ENCODE measurements at regions not wholly inside any gene's neighbourhood (a gene's known extent, or its start where the extent isn't known, plus 50 kb on each side); places are given as distances from the start of the nearest gene placed in this dataset.

GRCh38 chr7:25841575-25841974 lies 310.4 kb upstream of the NFE2L3 start:
- Histone ChIP-seq H3K4me3 (ENCODE audit: low read length) (no peak overlapping the region), H3K4me2 (ENCODE audit: low read length) (no peak overlapping the region), H4K20me1 (ENCODE audit: insufficient read depth, low read length) (no peaks in the 10 kb centered on the region), H3K27ac (ENCODE audit: low read length) (no peak overlapping the region), H3K36me3 (replicated peaks; ENCODE audit: low read depth, low read length) (no peaks in the 10 kb centered on the region), H2AFZ (ENCODE audit: low read depth, low read length) (no peak overlapping the region), H3K27me3 (ENCODE audit: low read depth, low read length) (no peaks in the 10 kb centered on the region), H3K4me1 (ENCODE audit: low read length) (no peaks in the 10 kb centered on the region), H3K9ac (ENCODE audit: low read length) (no peak overlapping the region), H3K9me3 (ENCODE audit: insufficient read depth, low read length) (no peaks in the 10 kb centered on the region), H3K79me2 (ENCODE audit: low read length) (no peaks in the 10 kb centered on the region)
- TF ChIP-seq CTCF (IDR thresholded peaks at IDR 0.05; ENCODE audit: low read depth, low read length) (no peak), EZH2phosphoT487 (IDR thresholded peaks at IDR 0.05; ENCODE audit: low read depth) (no peak)

GRCh38 chr7:25842201-25842733 lies 309.7 kb upstream of the NFE2L3 start:
- H3K4me1 ChIP-seq (ENCODE audit: low read length), result no peaks in the 10 kb centered on the region
- TF ChIP-seq CTCF (IDR thresholded peaks at IDR 0.05; ENCODE audit: low read depth, low read length) (no peak), EZH2phosphoT487 (IDR thresholded peaks at IDR 0.05; ENCODE audit: low read depth) (no peak)
- H3K79me2 ChIP-seq (ENCODE audit: low read length), result no peaks in the 10 kb centered on the region
- no peak overlapping the region for H3K4me3 ChIP-seq (ENCODE audit: low read length)
- H3K27ac ChIP-seq (ENCODE audit: low read length), result no peak overlapping the region
- no peak overlapping the region for H3K9ac ChIP-seq (ENCODE audit: low read length)
- no peak overlapping the region for H3K4me2 ChIP-seq (ENCODE audit: low read length)
- H2AFZ ChIP-seq (ENCODE audit: low read depth, low read length), result no peak overlapping the region
- H3K27me3 ChIP-seq (ENCODE audit: low read depth, low read length), result no peaks in the 10 kb centered on the region
- no peaks in the 10 kb centered on the region for H3K36me3 ChIP-seq (replicated peaks; ENCODE audit: low read depth, low read length)
- H3K9me3 ChIP-seq (ENCODE audit: insufficient read depth, low read length), result no peaks in the 10 kb centered on the region
- no peaks in the 10 kb centered on the region for H4K20me1 ChIP-seq (ENCODE audit: insufficient read depth, low read length)

GRCh38 chr7:25843467-25843866 lies 308.5 kb upstream of the NFE2L3 start:
- TF ChIP-seq CTCF (IDR thresholded peaks at IDR 0.05; ENCODE audit: low read depth, low read length) (no peak), EZH2phosphoT487 (IDR thresholded peaks at IDR 0.05; ENCODE audit: low read depth) (no peak)
- Histone ChIP-seq H3K27ac (ENCODE audit: low read length) (no peak overlapping the region), H3K9me3 (ENCODE audit: insufficient read depth, low read length) (no peaks in the 10 kb centered on the region), H2AFZ (ENCODE audit: low read depth, low read length) (no peak overlapping the region), H3K4me1 (ENCODE audit: low read length) (no peaks in the 10 kb centered on the region), H3K79me2 (ENCODE audit: low read length) (no peaks in the 10 kb centered on the region), H3K4me3 (ENCODE audit: low read length) (no peak overlapping the region), H4K20me1 (ENCODE audit: insufficient read depth, low read length) (no peaks in the 10 kb centered on the region), H3K36me3 (replicated peaks; ENCODE audit: low read depth, low read length) (no peaks in the 10 kb centered on the region), H3K9ac (ENCODE audit: low read length) (no peak overlapping the region), H3K27me3 (ENCODE audit: low read depth, low read length) (no peaks in the 10 kb centered on the region), H3K4me2 (ENCODE audit: low read length) (no peak overlapping the region)

- no peak overlapping the region for H3K4me2 ChIP-seq (ENCODE audit: low read length)
- H3K9ac ChIP-seq (ENCODE audit: low read length), result no peak overlapping the region
- no peak overlapping the region for H2AFZ ChIP-seq (ENCODE audit: low read depth, low read length)
- no peaks in the 10 kb centered on the region for H4K20me1 ChIP-seq (ENCODE audit: insufficient read depth, low read length)
- no peaks in the 10 kb centered on the region for H3K36me3 ChIP-seq (replicated peaks; ENCODE audit: low read depth, low read length)
- no peaks in the 10 kb centered on the region for H3K79me2 ChIP-seq (ENCODE audit: low read length)
- no peak for TF ChIP-seq EZH2phosphoT487 (IDR thresholded peaks at IDR 0.05; ENCODE audit: low read depth)
- TF ChIP-seq CTCF (IDR thresholded peaks at IDR 0.05; ENCODE audit: low read depth, low read length), result no peak
- H3K4me1 ChIP-seq (ENCODE audit: low read length), result no peaks in the 10 kb centered on the region
- no peak overlapping the region for H3K4me3 ChIP-seq (ENCODE audit: low read length)
- no peak overlapping the region for H3K27ac ChIP-seq (ENCODE audit: low read length)
- no peaks in the 10 kb centered on the region for H3K27me3 ChIP-seq (ENCODE audit: low read depth, low read length)
- H3K9me3 ChIP-seq (ENCODE audit: insufficient read depth, low read length), result no peaks in the 10 kb centered on the region
Observed at GRCh38 chr7:25844102-25844870, 307.7 kb upstream of the NFE2L3 start.

Measured in OCI-LY3 (cell line).